NCI-H226 (cell line): ENCODE measurements at regions not wholly inside any gene's neighbourhood (a gene's known extent, or its start where the extent isn't known, plus 50 kb on each side); places are given as distances from the start of the nearest gene placed in this dataset.
A peak's percentile ranks its signal among the peaks of the same experiment; 100 is the strongest.

Source experiments
- DNase-seq: peaks from one replicate; pipeline ENCODE4 v3.0.0-alpha.2; 2015

DNA sequence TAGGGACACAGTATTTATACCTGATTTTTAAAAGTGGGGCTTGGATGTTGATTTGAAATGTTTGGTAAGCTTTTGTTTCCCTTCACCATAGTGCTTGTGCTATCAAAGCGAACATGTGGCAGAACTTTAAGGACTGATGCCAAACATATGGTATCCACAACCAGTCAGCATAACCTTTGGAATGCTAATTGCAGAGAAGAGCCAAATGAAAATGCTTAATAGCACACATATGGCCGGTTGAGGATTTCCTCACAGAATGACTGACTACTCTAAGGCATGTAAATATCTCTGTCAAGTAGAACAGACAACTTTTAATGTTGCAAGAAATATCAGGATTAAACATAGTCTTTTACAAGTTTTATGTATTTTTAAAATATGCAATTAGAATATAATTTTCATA lies 120.9 kb upstream of the COL3A1 start:
- DNase-seq = peak; percentile 21

DNA sequence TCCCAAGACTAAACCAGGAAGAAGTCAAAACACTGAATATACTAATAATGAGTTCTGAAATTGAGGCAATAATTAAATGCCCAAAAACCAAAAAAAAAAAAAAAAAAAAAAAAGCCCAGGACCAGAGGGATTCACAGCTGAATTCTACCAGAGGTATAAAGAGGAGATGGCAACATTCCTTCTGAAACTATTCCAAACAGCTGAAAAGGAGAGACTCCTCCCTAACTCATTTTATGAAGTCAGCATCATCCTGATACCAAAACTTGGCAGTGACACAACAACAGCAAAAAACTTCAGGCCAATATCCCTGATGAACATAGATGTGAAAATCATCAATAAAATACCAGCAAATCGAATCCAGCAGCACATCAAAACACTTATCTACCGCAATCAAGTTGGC lies 108.5 kb upstream of the COL3A1 start:
- peak; percentile 34 for DNase-seq

DNA sequence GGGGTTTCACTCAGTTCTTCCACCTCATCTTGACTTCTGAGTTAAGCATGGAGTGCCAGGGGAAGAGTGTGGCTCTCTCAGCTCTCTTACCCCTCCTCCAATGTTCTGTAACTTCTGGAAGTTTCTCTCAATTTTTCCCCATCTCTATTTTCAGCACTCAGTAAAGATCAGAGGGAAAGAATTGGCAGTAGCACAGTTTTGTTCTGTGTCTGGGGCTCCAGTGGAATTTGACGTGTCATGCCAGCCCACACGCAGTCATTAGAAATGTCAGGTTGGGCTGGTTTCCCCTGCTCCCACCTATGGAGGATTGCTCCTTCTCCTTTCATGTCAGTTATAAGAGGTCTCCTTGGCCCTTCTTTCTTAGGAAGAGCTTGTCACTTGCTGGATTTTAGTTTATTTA lies 104.6 kb upstream of the COL3A1 start:
- DNase-seq = no peak

DNA sequence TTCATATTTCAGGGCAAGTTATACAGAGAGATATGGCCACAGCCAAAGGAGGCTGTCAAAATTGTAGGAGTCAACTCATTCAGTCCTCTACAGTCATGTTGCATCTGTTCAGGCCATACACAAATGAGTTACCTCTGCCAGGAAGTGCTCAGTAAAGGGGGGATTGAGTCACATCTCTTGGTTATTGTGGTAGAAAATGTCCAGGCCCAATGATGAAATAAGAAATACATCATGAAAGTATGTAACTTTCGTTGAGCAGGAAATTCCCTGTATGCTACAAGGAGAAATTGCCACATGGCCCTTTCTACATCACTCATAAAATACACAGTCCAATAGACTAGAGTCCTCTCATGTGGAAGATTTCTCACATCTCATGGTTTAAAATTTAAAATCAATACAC lies 103.9 kb upstream of the COL3A1 start:
- peak; percentile 87 for DNase-seq

DNA sequence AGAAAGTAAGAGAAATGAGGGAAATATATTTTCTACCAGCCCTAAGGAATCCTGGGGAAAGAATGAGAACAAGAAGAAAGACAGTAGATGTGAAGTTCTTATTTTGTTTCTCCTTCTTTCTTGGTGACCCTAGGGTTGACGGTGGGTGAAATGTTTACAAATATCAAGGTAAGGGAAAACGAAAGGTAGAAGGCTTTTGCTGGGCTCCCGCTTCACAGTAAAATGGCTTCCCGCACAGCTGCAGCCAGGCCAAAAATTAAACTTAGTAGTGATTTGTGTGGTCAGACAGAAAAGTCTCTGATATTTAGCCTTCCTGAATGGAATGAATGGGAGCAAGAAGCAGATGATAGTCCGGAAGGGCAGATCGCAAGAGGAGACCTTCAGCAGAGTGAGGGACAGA lies 99.1 kb upstream of the COL3A1 start:
- no peak for DNase-seq

DNA sequence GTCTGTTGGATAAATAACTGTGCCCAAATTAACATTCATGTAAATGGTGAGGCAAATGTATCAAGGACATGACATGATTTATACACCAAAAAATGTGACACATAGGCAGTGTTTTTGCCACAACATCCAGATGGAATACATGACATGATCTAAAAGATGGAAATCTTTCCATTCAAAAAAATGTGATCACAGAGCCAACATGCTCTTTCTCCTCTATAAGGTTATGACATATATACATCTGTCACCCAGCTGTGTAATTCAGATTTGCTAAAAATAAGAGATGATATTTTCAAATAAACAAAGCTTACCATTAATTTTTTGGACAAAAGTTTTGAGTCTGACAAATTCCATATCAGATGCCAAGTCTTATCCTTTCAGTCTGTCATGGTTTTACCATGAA lies 95.5 kb upstream of the COL3A1 start:
- no peak for DNase-seq

DNA sequence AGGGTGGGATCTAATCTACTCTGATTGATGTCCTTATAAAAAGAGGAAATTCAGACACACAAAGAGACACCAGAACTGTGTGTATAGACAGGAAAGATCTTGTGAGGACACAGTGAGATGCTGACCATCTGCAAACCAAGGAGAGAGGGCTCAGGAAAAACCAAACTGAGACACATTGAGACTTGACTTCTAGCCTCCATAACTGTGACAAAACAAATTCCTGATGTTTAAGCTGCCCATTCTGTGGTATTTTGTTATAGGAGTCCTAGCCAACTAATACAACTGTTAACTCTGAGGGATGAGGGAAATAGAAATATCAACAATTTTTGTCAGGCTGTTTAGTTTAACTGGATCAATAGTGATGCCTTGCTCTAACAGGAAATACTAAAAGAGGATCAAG lies 93.4 kb upstream of the COL3A1 start:
- no peak for DNase-seq

DNA sequence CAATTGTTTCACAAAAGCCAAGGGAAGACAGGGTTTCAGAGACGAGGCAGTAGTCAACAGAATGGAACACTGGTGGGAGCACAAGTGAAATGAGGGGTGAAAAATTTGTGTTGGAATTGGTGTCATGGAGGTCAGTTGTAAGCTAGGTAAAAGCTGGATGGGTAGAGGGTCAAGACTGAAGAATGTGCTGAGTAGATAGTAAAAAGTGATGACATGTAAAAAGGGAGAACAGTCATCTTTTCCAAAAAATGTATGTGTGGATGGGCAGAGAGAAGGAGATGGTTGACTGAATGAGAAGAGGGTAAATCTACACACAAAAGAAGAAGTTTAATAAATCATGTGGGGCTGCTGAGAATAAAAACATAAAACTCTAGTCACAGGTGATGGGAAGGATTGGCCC lies 92.7 kb upstream of the COL3A1 start:
- no peak for DNase-seq

DNA sequence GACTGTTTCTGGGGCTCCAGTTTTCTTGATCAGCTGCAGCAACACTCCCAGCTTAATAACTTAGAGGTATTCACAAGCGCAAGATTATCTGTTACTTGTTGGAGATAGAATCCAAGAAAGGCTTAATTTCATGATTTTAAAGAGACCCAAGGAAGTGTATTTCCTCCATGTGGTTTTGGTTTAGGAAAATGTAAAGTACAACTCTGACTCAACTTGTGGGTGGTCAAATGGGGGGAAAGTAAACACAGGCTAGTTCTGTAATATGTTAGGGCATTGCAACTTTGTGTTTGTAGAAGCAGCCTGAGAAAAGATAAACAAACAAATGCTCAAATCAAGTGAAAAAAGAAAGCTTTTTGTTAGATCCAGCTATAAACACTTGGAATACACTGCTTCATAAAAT lies 90.1 kb upstream of the COL3A1 start:
- no peak for DNase-seq

DNA sequence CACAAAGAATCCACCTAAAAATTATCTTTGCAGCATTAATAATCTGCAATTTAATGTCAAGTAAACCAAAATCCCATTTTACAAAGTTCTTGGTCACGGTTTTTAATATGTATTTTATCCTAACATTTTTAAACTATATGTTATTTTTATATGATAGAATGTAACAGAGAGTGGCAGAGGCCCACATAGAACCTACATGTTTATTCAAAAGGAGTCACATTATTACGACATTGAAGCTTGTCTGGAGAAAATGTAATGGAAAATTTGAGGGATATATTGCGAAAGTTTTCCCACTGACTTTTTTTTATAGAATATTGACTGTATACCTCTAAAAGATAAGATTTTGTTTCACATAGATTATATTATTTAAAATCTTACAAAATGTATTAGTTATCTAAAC lies 89.7 kb upstream of the COL3A1 start:
- no peak for DNase-seq

DNA sequence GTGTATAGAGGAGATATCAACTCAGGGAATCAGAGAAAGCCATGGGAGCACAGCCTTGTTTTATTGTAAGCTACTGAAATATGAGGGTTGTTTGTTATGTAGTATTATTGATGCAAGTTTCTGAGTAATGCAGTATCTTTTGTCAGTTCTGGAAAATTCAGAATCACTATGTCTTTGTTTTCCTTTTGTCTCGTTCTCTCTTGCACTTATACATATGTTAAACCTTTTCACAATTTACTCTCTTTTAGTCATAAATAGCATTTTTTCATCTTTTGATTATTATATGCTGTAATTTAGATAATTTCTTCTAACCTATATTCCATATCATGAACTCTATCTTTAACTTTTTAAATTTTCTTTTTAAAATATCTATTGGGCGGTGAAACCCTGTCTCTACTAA lies 85.0 kb upstream of the COL3A1 start:
- no peak for DNase-seq

DNA sequence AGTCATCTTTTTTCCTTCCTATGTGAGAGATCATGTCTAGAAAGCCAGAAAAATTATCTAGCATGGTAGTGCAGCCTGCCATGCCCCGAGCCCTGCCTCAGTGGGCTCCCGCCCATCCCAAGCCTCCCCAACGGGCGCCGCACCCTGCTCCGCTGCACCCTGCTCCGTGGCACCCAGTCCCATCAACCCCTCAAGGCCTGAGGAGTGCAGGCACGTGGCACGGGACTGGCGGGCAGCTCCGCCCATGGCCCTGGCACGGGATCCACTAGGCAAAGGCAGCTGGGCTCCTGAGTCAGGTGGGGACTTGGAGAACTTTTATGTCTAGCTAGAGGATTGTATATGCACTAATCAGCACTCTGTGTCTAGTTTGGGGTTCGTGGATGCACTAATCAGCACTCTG lies 83.4 kb upstream of the COL3A1 start:
- DNase-seq = no peak

DNA sequence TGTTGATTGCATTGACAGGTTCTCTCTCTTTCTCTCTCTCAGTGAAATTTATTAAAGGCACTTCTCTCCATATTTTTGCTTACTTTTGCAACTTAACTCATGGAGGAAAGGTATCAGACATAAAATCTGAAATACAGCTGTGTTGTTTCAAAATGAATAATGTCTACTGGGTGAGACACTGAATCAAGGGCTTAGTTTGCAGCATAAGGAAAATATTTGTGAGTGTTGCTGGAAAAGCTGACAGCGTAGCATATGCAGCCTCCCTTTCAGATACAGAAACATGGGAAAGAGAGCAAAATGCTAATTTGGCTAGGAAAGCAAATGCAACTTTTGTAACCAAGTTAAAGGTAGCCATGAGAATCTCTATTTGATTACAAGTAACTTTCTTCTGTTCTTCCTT lies 81.5 kb upstream of the COL3A1 start:
- DNase-seq = no peak

DNA sequence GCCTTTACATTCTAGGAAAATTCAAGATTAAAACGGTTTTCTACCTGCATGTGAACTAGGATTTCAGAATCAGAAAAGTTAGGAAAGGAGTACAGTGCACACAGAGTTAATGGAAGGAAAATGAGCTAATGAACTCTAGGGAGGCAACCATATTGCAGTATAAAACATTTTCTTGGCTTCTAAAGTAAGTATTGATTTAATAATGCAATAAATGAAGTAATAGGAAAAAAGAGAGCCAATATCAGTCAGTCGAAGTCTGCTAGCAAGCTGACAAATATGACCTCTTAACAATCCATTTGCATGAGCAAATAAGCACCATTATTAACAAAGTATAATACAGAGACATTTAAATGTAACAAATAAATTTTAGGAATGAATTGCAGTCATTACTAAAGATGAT lies 80.2 kb upstream of the COL3A1 start:
- no peak for DNase-seq

DNA sequence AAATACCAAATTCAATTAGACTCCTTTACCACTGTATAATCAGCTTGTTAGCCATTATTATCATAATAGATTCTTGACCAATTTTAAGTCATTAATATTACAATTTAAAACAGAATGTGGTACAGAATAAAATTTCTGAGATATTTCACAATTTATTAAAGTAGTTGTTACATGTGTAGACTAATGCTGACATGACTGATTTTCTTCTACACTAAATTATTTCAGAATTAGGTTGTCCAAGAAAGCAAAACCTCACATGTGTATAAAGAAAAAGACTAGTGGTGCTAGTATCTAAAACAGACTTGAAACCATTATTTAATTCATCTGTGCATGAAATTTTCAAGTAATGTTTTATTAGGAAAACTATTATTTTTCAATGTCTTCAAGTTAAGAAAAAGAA lies 79.2 kb upstream of the COL3A1 start:
- DNase-seq = no peak

DNA sequence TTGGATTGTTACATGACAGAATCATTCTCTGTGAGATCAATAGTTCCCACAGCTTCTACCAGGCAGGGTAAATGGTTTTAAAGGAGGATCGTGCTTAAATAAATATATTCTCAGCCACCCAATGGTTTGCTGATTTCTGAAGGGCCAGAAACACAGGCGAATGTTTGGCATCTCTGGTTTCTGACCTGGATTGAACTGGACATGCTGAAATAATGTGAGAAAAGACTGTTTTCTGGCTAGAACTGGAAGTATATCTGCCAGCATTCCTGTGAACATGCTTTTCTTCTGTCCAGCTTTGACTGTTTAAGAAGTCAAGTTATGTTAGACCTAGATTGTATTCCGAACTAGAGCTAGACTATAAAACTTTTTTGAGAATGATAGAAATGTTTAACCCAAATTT lies 77.1 kb upstream of the COL3A1 start:
- no peak for DNase-seq

DNA sequence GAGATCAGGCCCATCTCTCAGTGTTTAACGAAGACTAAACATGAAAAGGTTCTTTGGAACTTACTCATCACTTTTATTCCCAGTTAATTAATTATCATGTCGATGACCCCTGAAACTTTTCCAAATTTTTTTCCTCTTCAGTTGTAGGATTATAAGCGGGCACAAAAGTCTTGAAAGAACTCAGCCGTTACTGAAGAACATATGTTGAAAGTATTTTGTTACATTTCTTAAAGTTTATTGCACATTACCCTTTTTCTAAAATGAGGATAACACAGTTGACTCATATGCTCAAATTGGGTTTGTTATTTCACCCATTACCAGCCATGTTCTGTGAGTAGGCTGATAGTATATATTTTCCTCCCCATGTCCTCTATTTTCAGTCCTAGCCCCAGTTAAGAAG lies 75.9 kb upstream of the COL3A1 start:
- no peak for DNase-seq

DNA sequence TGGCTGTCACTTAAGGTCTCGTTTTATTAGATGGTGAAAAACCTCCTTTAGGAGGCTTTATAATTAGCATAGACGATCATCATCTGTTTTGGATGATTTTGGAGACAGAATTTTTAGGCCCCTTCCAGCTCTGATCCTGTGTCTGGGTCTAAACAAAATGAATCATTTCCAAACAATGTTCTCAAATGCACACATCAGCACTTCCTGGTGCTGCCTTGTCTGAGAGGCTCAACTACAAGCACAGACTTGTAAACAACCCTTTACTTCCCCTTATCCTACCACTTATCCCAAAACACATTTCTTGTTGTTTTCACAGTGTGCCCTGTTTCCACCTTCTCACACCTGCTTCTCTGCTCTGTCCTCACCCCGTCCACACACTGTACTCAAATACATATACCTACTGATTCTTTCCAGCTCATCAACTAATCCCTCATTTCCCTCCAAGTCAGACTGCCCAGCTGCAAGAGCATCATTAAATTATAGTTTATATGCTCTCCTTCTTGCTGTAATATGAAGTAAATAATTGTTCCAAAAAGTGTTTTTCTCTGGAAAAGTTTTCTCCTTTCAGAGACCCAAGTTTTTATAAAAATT lies 71.2 kb upstream of the COL3A1 start:
- peak; percentile 17 for DNase-seq

DNA sequence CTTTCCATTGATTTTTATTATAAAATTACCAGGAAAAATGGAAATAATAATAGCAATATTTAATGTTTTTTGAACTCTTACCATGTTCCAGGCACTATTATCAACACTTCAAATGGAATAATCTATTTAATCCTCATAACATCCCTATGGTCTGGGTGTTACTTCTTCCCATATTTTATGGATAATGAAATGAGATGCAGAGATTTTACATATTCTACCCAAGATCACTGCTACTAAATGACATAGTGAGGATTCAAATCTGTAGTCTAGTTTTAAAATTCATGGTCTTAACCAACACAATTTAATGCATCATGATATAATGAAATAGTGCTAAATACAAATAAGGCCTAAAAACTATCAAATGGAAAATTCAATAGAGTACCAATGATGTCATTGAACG lies 70.4 kb upstream of the COL3A1 start:
- no peak for DNase-seq

DNA sequence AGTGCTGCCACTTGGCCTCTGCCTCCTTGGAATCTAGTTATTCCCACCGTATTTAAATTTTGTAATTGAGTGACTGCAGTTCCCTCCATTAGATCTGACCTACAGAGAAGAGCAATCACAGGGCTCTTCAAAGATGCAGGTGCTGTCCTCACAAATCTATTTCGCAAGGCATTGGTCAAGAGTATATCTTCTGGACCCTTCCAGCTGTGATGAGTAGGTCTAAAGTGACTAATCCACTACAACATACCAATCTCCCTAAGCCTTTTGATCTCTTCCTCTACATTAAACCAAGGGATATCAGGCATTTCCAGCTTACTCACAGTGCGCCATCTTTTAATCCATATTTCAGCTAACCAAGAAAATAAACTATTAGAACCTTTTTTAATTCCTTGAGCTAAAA lies 65.1 kb upstream of the COL3A1 start:
- peak; percentile 17 for DNase-seq

DNA sequence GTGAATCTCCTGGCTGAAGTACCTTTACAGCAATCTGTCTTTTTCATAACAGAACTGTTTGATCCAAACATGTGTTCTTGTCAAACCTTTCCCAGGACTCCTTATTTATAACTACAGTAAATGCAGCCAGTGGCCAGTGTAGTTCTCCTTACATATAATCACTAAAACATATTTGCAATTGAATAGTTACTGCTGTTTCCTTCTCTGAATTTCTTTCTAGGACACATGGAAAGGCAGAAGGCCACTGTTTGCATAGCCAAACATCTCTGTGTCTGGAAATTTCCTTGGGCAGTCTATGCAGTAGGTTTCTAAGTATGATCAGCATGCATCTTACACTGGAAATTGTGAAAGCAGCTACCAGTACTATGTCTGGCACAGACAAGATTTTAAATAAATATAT lies 57.4 kb upstream of the COL3A1 start:
- no peak for DNase-seq

DNA sequence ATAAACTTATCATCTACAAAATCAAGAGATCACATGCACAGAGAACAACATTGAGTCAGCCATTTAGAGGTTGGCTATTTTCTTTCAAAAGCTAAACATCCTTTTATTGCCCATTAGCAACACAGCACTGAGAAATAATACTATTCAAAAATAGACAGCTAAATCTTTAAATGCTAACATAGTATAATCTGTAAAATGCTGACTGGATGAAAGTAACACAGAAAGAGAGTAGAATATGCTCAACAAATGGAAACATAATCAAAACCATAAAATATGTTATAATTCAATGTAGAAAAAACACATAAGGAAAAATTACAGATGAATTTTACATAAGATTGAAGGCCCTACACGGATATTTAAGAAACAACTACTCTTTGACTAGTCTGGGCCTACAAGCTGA lies 56.5 kb upstream of the COL3A1 start:
- no peak for DNase-seq

DNA sequence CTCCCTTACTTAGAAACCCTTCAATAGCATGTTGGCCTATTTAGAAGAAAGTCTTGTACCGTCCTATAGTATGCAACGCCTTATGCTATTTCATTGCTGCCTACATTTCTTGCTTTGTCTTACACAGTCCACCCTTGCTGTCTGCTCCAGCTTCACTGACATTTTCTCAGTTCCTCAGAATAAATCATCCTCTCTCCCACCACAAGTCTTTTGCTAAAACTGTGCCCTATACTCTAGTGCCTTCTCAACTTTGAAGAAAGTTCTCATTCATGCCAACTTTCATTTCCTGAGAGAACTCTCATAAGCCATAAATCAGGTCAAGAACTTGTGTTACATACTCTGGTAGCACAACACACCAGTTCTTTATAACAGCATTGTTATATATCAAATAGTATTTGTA lies 54.3 kb upstream of the COL3A1 start:
- no peak for DNase-seq

DNA sequence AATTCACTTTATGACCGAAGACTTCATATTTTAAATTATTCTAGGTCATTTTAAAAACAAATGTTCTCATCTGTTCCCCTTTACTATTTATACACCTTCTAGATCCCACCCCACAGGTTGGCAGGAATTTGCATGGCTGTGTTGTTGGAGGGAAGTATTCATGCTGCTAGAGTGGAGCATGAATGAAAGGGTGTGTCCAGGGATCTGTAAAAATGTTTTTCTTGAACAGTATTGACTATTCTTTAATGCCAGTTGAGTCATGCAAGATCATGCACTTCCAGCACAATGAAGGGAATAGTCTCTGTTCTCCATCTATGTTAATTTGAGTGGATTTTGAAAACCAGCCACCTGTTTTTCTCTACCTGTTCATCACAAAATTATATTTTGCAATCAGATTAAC lies 52.0 kb upstream of the COL3A1 start:
- no peak for DNase-seq
